GM12878 (cell line): ENCODE measurements at regions not wholly inside any gene's neighbourhood (a gene's known extent, or its start where the extent isn't known, plus 50 kb on each side); places are given as distances from the start of the nearest gene placed in this dataset.

ENCODE experiments used
- ATAC-seq: fragments of 200-7000 bp; cut with Tn5 transposase; 3 replicates; pipeline ENCODE4 v1.9.1; 2020; ENCODE audit warnings: mild to moderate bottlenecking, moderate library complexity
- BruUV-seq: library from RNA; stranded (reverse); fragments of 400-500 nt; replicated peaks from 2 replicates; lab custom pipeline; 2021; lab: Mats Ljungman, UMichigan
- CTCF ChIA-PET: fragments of 300-600 bp; sonication (Branson Sonifier 250); formaldehyde crosslinking; extraction: SDS; loops from one replicate; lab custom pipeline; 2021; ENCODE audit warnings: inconsistent platforms; lab: Yijun Ruan, JAX
- POLR2A ChIA-PET: fragments of 350-600 bp; formaldehyde crosslinking; extraction: SDS; loops from one replicate; lab custom pipeline; 2021; ENCODE audit warnings: inconsistent platforms; lab: Charles Lee
- RAD21 ChIA-PET: fragments of 300-600 bp; sonication (Branson Sonifier 250); formaldehyde crosslinking; loops from one replicate; lab custom pipeline; 2023; ENCODE audit warnings: antibody characterized with exemption; ENCODE audit not compliant: unreplicated experiment; lab: Charles Lee
- SMC1A ChIA-PET: fragments of 300-600 bp; sonication (Branson Sonifier 250); formaldehyde crosslinking; loops from one replicate; lab custom pipeline; 2023; ENCODE audit not compliant: unreplicated experiment, uncharacterized antibody; lab: Charles Lee
- DNase-seq: peaks from one replicate; pipeline ENCODE4 v3.0.0-alpha.2; 2011; ENCODE audit warnings: low read depth, low spot score
- FAIRE-seq: peaks from 3 replicates; lab custom pipeline; 2011; peaks lifted over from hg19 to GRCh38; lab: Jason Lieb, UNC
- H2AFZ ChIP-seq: 2 replicates; pipeline ENCODE4 v1.6.0; 2011; ENCODE audit warnings: low read depth, low read length, control low read depth; ENCODE audit not compliant: control insufficient read depth
- H3K27ac ChIP-seq: 2 replicates; pipeline ENCODE4 v1.5.1; 2011; ENCODE audit warnings: control low read depth; ENCODE audit not compliant: control insufficient read depth, insufficient read depth
- H3K27me3 ChIP-seq, 2 experiments: replicated peaks in 1 of 2; 2 replicates each; pipeline versions ENCODE4 v1.6.0 to v1.6.1; 2011; ENCODE audit warnings: low read length in 1 of 2; ENCODE audit not compliant: control insufficient read depth in 2 of 2, insufficient read depth in 2 of 2
- H3K36me3 ChIP-seq, 2 experiments: 2 replicates each; pipeline ENCODE4 v1.5.1; 2011; ENCODE audit warnings: low read length in 1 of 2; ENCODE audit not compliant: control insufficient read depth in 2 of 2, insufficient read depth in 2 of 2
- H3K4me1 ChIP-seq: 2 replicates; pipeline ENCODE4 v1.6.1; 2011; ENCODE audit warnings: mild to moderate bottlenecking, low read length, moderate library complexity, mixed read lengths; ENCODE audit not compliant: control insufficient read depth, insufficient read depth
- H3K4me2 ChIP-seq: 2 replicates; pipeline ENCODE4 v1.6.0; 2011; ENCODE audit warnings: control low read depth; ENCODE audit not compliant: control insufficient read depth, insufficient read depth
- H3K4me3 ChIP-seq: fragments of 200-600 bp; sonication (generic); 2 replicates; pipeline ENCODE4 v1.5.1; 2016
- H3K79me2 ChIP-seq: 2 replicates; pipeline ENCODE4 v1.6.0; 2011; ENCODE audit warnings: low read length; ENCODE audit not compliant: control insufficient read depth, insufficient read depth
- H3K9ac ChIP-seq: 2 replicates; pipeline ENCODE4 v1.8.0; 2011; ENCODE audit warnings: low read length, control low read depth, mixed read lengths; ENCODE audit not compliant: control insufficient read depth, insufficient read depth
- H3K9me3 ChIP-seq: replicated peaks from 3 replicates; pipeline ENCODE4 v1.5.1; 2011; ENCODE audit warnings: mild to moderate bottlenecking, low read length; ENCODE audit not compliant: control insufficient read depth, insufficient read depth
- H4K20me1 ChIP-seq: 2 replicates; pipeline ENCODE4 v1.6.0; 2011; ENCODE audit not compliant: control insufficient read depth, insufficient read depth
- CHD4 ChIP-seq: fragments of 200-600 bp; sonication (generic); IDR thresholded peaks from 2 replicates; pipeline ENCODE4 v1.6.1; 2016; ENCODE audit warnings: mild to moderate bottlenecking
- FOXK2 ChIP-seq: fragments of 450-650 bp; IDR thresholded peaks from 2 replicates; pipeline ENCODE4 v1.6.1; 2017; ENCODE audit warnings: mild to moderate bottlenecking, moderate library complexity
- JUND ChIP-seq: IDR thresholded peaks from 2 replicates; pipeline ENCODE4 v1.6.1; 2012; ENCODE audit warnings: low read depth, mild to moderate bottlenecking, low read length, improper control_type of control experiment, moderate library complexity
- KAT2A ChIP-seq: conservative IDR thresholded peaks from 2 replicates; pipeline ENCODE4 v1.6.1; 2011; ENCODE audit warnings: low read depth, low read length; ENCODE audit not compliant: control insufficient read depth
- MTA3 ChIP-seq: IDR thresholded peaks from 2 replicates; pipeline ENCODE4 v1.6.1; 2012; ENCODE audit warnings: low read length, inconsistent platforms, borderline replicate concordance
- NRF1 ChIP-seq: conservative IDR thresholded peaks from 2 replicates; pipeline ENCODE4 v1.6.1; 2011; ENCODE audit warnings: mild to moderate bottlenecking, low read depth, low read length, improper control_type of control experiment
- SIX5 ChIP-seq: IDR thresholded peaks from 2 replicates; pipeline ENCODE4 v1.6.1; 2011; ENCODE audit warnings: mild to moderate bottlenecking, low read depth, low read length, moderate library complexity; ENCODE audit not compliant: severe bottlenecking
- SMAD1 ChIP-seq: fragments of 450-650 bp; IDR thresholded peaks from 2 replicates; pipeline ENCODE4 v1.6.1; 2018; ENCODE audit warnings: mild to moderate bottlenecking, low read depth; ENCODE audit not compliant: partially characterized antibody
- SREBF2 ChIP-seq: IDR thresholded peaks from 2 replicates; pipeline ENCODE4 v1.6.1; 2012; ENCODE audit warnings: mild to moderate bottlenecking, low read length
- SUZ12 ChIP-seq: fragments of 200-600 bp; sonication (generic); IDR thresholded peaks from one replicate; pipeline ENCODE4 v1.6.1; 2018; ENCODE audit warnings: antibody characterized with exemption, mild to moderate bottlenecking; ENCODE audit not compliant: unreplicated experiment
- YBX1 ChIP-seq: fragments of 450-650 bp; IDR thresholded peaks from 2 replicates; pipeline ENCODE4 v1.6.1; 2016; ENCODE audit warnings: antibody characterized with exemption
- WGBS: methylation state at CpG from one replicate; pipeline ENCODE4 v1.1.6; 2016; ENCODE audit warnings: low lambda C conversion rate; ENCODE audit not compliant: insufficient replicate concordance, insufficient coverage; ENCODE audit errors: missing lambda C conversion rate; 5-methylcytosine and 5-hydroxymethylcytosine counted together
- in situ Hi-C: fragments of 300-500 bp; cut with MboI; formaldehyde crosslinking; loops from 9 replicates; pipeline ENCODE4 v1.14.3; 2018; ENCODE audit warnings: mixed read lengths
- intact Hi-C: fragments of 100-400 bp; cut with micrococcal nuclease; formaldehyde crosslinking; loops from one replicate; pipeline ENCODE4 v1.14.2; 2022; ENCODE audit not compliant: unreplicated experiment
- TF ChIP-seq, protein P1 (sequence below): fragments of 450-650 bp; IDR thresholded peaks from 2 replicates; pipeline ENCODE4 v1.6.1; 2018; ENCODE audit warnings: borderline replicate concordance, mild to moderate bottlenecking; ENCODE audit not compliant: partially characterized antibody
- TF ChIP-seq, protein P2 (sequence below), 3 experiments: IDR thresholded peaks in 2 of 3; conservative IDR thresholded peaks in 1 of 3; 2 replicates each; pipeline ENCODE4 v1.5.1; 2011; ENCODE audit warnings: low read depth in 3 of 3, low read length in 3 of 3, mild to moderate bottlenecking in 3 of 3, control low read depth in 2 of 3, moderate library complexity in 2 of 3, inconsistent platforms in 1 of 3, mixed read lengths in 1 of 3; ENCODE audit not compliant: control insufficient read depth in 2 of 3, insufficient read depth in 1 of 3; ENCODE audit errors: extremely low read depth in 1 of 3
- TF ChIP-seq, protein P3 (sequence below): fragments of 450-650 bp; IDR thresholded peaks from 2 replicates; pipeline ENCODE4 v1.6.1; 2017; ENCODE audit warnings: antibody characterized with exemption, mild to moderate bottlenecking, moderate library complexity

- intact Hi-C loops: no loop called here
- Histone ChIP-seq H3K4me1 (no peaks in the 10 kb centered on the region), H3K27ac (no peak overlapping the region), H3K9me3 (no peaks in the 10 kb centered on the region), H3K4me2 (no peak overlapping the region), H4K20me1 (no peaks in the 10 kb centered on the region), H3K4me3 (no peak overlapping the region), H3K36me3 (no peaks in the 10 kb centered on the region; a peak in 1 of 4 replicates), H2AFZ (no peak overlapping the region), H3K9ac (no peak overlapping the region), H3K27me3 (no peaks in the 10 kb centered on the region), H3K79me2 (no peaks in the 10 kb centered on the region)
- ChIA-PET POLR2A (no interaction called here), CTCF (no interaction called here), RAD21 (no interaction called here), SMC1A (no interaction called here)
- TF ChIP-seq JUND (no peak), YBX1 (no peak), FOXK2 (no peak), SREBF2 (no peak), SMAD1 (no peak), SIX5 (no peak), MTA3 (no peak), SUZ12 (no peak), KAT2A (no peak), CHD4 (no peak), NRF1 (no peak)
- TF ChIP-seq, protein P1, sequence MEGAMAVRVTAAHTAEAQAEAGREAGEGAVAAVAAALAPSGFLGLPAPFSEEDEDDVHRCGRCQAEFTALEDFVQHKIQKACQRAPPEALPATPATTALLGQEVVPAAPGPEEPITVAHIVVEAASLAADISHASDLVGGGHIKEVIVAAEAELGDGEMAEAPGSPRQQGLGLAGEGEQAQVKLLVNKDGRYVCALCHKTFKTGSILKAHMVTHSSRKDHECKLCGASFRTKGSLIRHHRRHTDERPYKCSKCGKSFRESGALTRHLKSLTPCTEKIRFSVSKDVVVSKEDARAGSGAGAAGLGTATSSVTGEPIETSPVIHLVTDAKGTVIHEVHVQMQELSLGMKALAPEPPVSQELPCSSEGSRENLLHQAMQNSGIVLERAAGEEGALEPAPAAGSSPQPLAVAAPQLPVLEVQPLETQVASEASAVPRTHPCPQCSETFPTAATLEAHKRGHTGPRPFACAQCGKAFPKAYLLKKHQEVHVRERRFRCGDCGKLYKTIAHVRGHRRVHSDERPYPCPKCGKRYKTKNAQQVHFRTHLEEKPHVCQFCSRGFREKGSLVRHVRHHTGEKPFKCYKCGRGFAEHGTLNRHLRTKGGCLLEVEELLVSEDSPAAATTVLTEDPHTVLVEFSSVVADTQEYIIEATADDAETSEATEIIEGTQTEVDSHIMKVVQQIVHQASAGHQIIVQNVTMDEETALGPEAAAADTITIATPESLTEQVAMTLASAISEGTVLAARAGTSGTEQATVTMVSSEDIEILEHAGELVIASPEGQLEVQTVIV: no peak
- TF ChIP-seq, protein P2, sequence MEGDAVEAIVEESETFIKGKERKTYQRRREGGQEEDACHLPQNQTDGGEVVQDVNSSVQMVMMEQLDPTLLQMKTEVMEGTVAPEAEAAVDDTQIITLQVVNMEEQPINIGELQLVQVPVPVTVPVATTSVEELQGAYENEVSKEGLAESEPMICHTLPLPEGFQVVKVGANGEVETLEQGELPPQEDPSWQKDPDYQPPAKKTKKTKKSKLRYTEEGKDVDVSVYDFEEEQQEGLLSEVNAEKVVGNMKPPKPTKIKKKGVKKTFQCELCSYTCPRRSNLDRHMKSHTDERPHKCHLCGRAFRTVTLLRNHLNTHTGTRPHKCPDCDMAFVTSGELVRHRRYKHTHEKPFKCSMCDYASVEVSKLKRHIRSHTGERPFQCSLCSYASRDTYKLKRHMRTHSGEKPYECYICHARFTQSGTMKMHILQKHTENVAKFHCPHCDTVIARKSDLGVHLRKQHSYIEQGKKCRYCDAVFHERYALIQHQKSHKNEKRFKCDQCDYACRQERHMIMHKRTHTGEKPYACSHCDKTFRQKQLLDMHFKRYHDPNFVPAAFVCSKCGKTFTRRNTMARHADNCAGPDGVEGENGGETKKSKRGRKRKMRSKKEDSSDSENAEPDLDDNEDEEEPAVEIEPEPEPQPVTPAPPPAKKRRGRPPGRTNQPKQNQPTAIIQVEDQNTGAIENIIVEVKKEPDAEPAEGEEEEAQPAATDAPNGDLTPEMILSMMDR (IDR thresholded peaks at IDR 0.05 in 2 of 3, conservative IDR thresholded peaks at IDR 0.05 in 1 of 3; ENCODE audit: control insufficient read depth in 2 of 3, extremely low read depth in 1 of 3, insufficient read depth in 1 of 3, low read depth in 3 of 3, low read length in 3 of 3): no peak
- TF ChIP-seq, protein P3, sequence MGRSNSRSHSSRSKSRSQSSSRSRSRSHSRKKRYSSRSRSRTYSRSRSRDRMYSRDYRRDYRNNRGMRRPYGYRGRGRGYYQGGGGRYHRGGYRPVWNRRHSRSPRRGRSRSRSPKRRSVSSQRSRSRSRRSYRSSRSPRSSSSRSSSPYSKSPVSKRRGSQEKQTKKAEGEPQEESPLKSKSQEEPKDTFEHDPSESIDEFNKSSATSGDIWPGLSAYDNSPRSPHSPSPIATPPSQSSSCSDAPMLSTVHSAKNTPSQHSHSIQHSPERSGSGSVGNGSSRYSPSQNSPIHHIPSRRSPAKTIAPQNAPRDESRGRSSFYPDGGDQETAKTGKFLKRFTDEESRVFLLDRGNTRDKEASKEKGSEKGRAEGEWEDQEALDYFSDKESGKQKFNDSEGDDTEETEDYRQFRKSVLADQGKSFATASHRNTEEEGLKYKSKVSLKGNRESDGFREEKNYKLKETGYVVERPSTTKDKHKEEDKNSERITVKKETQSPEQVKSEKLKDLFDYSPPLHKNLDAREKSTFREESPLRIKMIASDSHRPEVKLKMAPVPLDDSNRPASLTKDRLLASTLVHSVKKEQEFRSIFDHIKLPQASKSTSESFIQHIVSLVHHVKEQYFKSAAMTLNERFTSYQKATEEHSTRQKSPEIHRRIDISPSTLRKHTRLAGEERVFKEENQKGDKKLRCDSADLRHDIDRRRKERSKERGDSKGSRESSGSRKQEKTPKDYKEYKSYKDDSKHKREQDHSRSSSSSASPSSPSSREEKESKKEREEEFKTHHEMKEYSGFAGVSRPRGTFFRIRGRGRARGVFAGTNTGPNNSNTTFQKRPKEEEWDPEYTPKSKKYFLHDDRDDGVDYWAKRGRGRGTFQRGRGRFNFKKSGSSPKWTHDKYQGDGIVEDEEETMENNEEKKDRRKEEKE: no peak
- no peak for ATAC-seq
- WGBS: 71% methylated on average over 3 of the region's 3 CpGs
- no TSS peak for BruUV-seq
- no peak for FAIRE-seq
- in situ Hi-C loops: no loop called here
- DNase-seq: no peak
Measured at GRCh38 chr3:54020436-54020835, 101.9 kb upstream of the CACNA2D3 start.
